CD4-positive, alpha-beta T cell (primary cell): ENCODE measurements at regions not wholly inside any gene's neighbourhood (a gene's known extent, or its start where the extent isn't known, plus 50 kb on each side); places are given as distances from the start of the nearest gene placed in this dataset.

Experiments
- ATAC-seq: fragments of 200-7000 bp; cut with Tn5 transposase; one replicate; pipeline ENCODE4 v1.10.0; 2022; ENCODE audit warnings: mild to moderate bottlenecking; ENCODE audit not compliant: poor library complexity
- CTCF ChIA-PET: fragments of 350-600 bp; sonication (Branson Sonifier 250); formaldehyde crosslinking; loops from one replicate; lab custom pipeline; 2021; ENCODE audit warnings: antibody characterized with exemption, inconsistent platforms; lab: Charles Lee
- POLR2A ChIA-PET: fragments of 350-600 bp; sonication (Branson Sonifier 250); formaldehyde crosslinking; loops from one replicate; lab custom pipeline; 2021; ENCODE audit warnings: antibody characterized with exemption, inconsistent platforms; lab: Charles Lee
- DNase-seq, 14 experiments: peaks; one replicate each; pipeline ENCODE4 v3.0.0-alpha.2; 2013 to 2020; ENCODE audit warnings: mixed read lengths in 2 of 14
- H3K27ac ChIP-seq, 2 donors: one replicate each; pipeline versions ENCODE4 v1.5.1 to v1.7.0; 2013; ENCODE audit warnings: low read length in 2 of 2, low read depth in 1 of 2, mild to moderate bottlenecking in 1 of 2
- H3K27me3 ChIP-seq, 2 experiments: 1 replicate in 1 of 2; 2 replicates in 1 of 2; pipeline versions ENCODE4 v1.6.1 to v1.7.0; 2013; ENCODE audit warnings: low read length in 2 of 2, control low read depth in 1 of 2, mild to moderate bottlenecking in 1 of 2, moderate library complexity in 1 of 2; ENCODE audit not compliant: insufficient read depth in 2 of 2, control insufficient read depth in 1 of 2
- H3K36me3 ChIP-seq: one replicate; pipeline ENCODE4 v1.6.1; 2013; ENCODE audit warnings: low read length, control low read depth; ENCODE audit not compliant: insufficient read depth
- H3K4me1 ChIP-seq: one replicate; pipeline ENCODE4 v1.6.1; 2013; ENCODE audit warnings: low read length, control low read depth; ENCODE audit not compliant: insufficient read depth
- H3K4me3 ChIP-seq: one replicate; pipeline ENCODE4 v1.5.1; 2013; ENCODE audit warnings: mild to moderate bottlenecking, low read length, moderate library complexity
- H3K9me3 ChIP-seq, 2 experiments: 1 replicate in 1 of 2; 2 replicates in 1 of 2; pipeline versions ENCODE4 v1.6.1 to v1.7.0; 2013; ENCODE audit warnings: low read length in 2 of 2, mild to moderate bottlenecking in 2 of 2, control low read depth in 1 of 2, moderate library complexity in 1 of 2; ENCODE audit not compliant: control insufficient read depth in 1 of 2, insufficient read depth in 1 of 2
- H3K27ac Mint-ChIP-seq: one replicate; pipeline ENCODE4 v1.8.0; 2020; ENCODE audit warnings: mixed read lengths
- H3K27me3 Mint-ChIP-seq: one replicate; pipeline ENCODE4 v1.8.0; 2021; ENCODE audit warnings: mixed read lengths
- H3K36me3 Mint-ChIP-seq: one replicate; pipeline ENCODE4 v1.8.0; 2021; ENCODE audit warnings: low read depth, mixed read lengths
- H3K4me1 Mint-ChIP-seq: one replicate; pipeline ENCODE4 v1.8.0; 2021; ENCODE audit warnings: low read depth, mixed read lengths
- H3K4me3 Mint-ChIP-seq: one replicate; pipeline ENCODE4 v1.8.0; 2020; ENCODE audit warnings: mild to moderate bottlenecking, mixed read lengths
- H3K9me3 Mint-ChIP-seq: one replicate; pipeline ENCODE4 v1.8.0; 2020; ENCODE audit warnings: mixed read lengths
- CTCF ChIP-seq: fragments of 200-600 bp; IDR thresholded peaks from one replicate; pipeline ENCODE4 v1.8.0; 2022; ENCODE audit warnings: antibody characterized with exemption, mild to moderate bottlenecking
- intact Hi-C, 2 experiments: fragments of 100-400 bp; cut with DNase I in 1 of 2; cut with micrococcal nuclease in 1 of 2; formaldehyde crosslinking; loops; one replicate each; pipeline versions ENCODE4 v1.15.1 to v1.9.0; 2023 to 2025; cut with DNase I, micrococcal nuclease

GRCh38 chr22:48142388-48142787 lies 1379.9 kb downstream of the TBC1D22A start:
- no peaks in the 10 kb centered on the region for H3K9me3 ChIP-seq
- Mint-ChIP-seq H3K9me3 (no peaks in the 10 kb centered on the region), H3K27ac (no peak overlapping the region), H3K36me3 (no peaks in the 10 kb centered on the region), H3K4me1 (peaks cover 6% of the 10 kb centered on the region), H3K27me3 (peaks cover 24% of the 10 kb centered on the region), H3K4me3 (no peak overlapping the region)
- no peak for TF ChIP-seq CTCF
- H3K36me3 ChIP-seq = no peaks in the 10 kb centered on the region
- ChIA-PET CTCF (no interaction called here), POLR2A (no interaction called here)
- peaks cover 0 to 2% of the 10 kb centered on the region in 2 experiments for H3K27me3 ChIP-seq
- no peak overlapping the region for H3K4me3 ChIP-seq
- ATAC-seq (no peak), DNase-seq (no peak)
- H3K4me1 ChIP-seq = no peaks in the 10 kb centered on the region
- intact Hi-C loops = no loop called here
- no peak overlapping the region for H3K27ac ChIP-seq

GRCh38 chr22:48141301-48141700 lies 1378.9 kb downstream of the TBC1D22A start:
- H3K27ac ChIP-seq = no peak overlapping the region
- no peak overlapping the region for H3K4me3 ChIP-seq
- H3K36me3 ChIP-seq = no peaks in the 10 kb centered on the region
- Mint-ChIP-seq H3K36me3 (no peaks in the 10 kb centered on the region), H3K27me3 (peaks cover 24% of the 10 kb centered on the region), H3K4me1 (peaks cover 6% of the 10 kb centered on the region), H3K4me3 (no peak overlapping the region), H3K27ac (no peak overlapping the region), H3K9me3 (no peaks in the 10 kb centered on the region)
- H3K9me3 ChIP-seq = no peaks in the 10 kb centered on the region
- ChIA-PET CTCF (no interaction called here), POLR2A (no interaction called here)
- intact Hi-C loops = no loop called here
- no peaks in the 10 kb centered on the region for H3K4me1 ChIP-seq
- no peak for DNase-seq
- no peak for ATAC-seq
- TF ChIP-seq CTCF = no peak
- H3K27me3 ChIP-seq = peaks cover 0 to 2% of the 10 kb centered on the region in 2 experiments

DNA sequence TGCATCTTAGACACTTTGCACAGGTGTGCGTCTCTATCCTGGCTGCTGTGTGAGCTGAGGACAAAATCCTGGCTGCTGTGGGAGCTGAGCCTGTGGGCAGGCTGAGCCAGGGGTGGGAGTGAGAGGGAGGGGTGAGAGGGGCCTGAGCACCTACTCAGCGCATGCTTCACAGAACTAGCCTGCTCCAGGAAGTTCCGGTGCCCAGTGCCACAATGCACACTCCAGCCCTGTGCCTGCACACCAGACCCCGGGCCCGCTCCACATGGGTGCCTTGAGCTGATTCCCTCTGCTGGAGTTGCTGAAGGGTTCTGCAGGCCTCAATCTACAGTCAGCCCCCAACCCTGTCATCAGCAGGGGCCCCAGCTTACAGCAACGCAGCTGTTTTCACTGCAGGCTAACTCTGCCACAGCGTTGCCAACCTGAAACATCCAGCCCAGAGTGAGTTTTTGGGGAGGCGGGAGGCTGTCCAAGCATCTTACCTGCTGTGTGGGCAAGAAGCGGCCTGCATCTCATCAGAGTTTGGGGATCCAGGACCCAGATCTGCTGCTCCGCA lies 1377.9 kb downstream of the TBC1D22A start:
- intact Hi-C loops = no loop called here
- peaks cover 6% of the 10 kb centered on the region for H3K4me1 Mint-ChIP-seq
- no peak overlapping the region for H3K27ac Mint-ChIP-seq
- no peak for DNase-seq
- Histone ChIP-seq H3K4me3 (no peak overlapping the region), H3K27ac (no peak overlapping the region), H3K27me3 (no peaks in the 10 kb centered on the region), H3K9me3 (no peaks in the 10 kb centered on the region), H3K4me1 (no peaks in the 10 kb centered on the region), H3K36me3 (no peaks in the 10 kb centered on the region)
- peaks cover 16% of the 10 kb centered on the region for H3K27me3 Mint-ChIP-seq
- H3K9me3 Mint-ChIP-seq = no peaks in the 10 kb centered on the region
- no peak for ATAC-seq
- H3K4me3 Mint-ChIP-seq = no peak overlapping the region
- CTCF ChIA-PET = no interaction called here
- H3K36me3 Mint-ChIP-seq = no peaks in the 10 kb centered on the region
- no peak for TF ChIP-seq CTCF
- POLR2A ChIA-PET = no interaction called here
